GM12801 (cell line): ENCODE measurements at regions not wholly inside any gene's neighbourhood (a gene's known extent, or its start where the extent isn't known, plus 50 kb on each side); places are given as distances from the start of the nearest gene placed in this dataset.

Experiments used
- CTCF ChIP-seq: IDR thresholded peaks from one replicate; pipeline ENCODE4 v1.5.1; 2011; ENCODE audit warnings: control low read depth; ENCODE audit not compliant: insufficient read length; ENCODE audit errors: extremely low read depth

- TF ChIP-seq CTCF, result no peak
Measured at GRCh38 chr20:58137651-58138265, 90.7 kb downstream of the ANKRD60 start.

DNA sequence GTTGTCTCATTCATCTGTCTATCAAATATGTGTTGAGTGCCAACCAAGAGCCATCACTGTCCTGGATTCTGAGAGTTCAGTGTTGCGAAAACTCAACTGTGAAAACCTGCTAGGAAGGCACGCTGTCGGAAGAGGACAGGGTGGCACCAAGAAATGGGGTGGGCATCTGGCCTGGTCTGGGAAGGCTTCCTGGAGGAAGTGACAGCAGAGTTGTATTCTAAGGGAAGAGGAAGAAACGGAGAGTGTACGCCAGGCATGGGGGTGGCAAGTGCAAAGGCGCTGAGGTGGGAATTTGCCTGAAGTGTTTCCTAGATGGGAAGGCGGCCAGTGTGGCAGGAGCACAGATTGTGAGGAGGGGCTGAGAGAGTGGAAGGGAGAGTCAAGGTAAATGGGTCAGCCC lies 91.2 kb downstream of the ANKRD60 start:
- no peak for TF ChIP-seq CTCF

- no peak for TF ChIP-seq CTCF
Measured at GRCh38 chr20:58136149-58136484, 92.3 kb downstream of the ANKRD60 start.

GRCh38 chr20:58135441-58136148 lies 92.9 kb downstream of the ANKRD60 start:
- TF ChIP-seq CTCF, result no peak

DNA sequence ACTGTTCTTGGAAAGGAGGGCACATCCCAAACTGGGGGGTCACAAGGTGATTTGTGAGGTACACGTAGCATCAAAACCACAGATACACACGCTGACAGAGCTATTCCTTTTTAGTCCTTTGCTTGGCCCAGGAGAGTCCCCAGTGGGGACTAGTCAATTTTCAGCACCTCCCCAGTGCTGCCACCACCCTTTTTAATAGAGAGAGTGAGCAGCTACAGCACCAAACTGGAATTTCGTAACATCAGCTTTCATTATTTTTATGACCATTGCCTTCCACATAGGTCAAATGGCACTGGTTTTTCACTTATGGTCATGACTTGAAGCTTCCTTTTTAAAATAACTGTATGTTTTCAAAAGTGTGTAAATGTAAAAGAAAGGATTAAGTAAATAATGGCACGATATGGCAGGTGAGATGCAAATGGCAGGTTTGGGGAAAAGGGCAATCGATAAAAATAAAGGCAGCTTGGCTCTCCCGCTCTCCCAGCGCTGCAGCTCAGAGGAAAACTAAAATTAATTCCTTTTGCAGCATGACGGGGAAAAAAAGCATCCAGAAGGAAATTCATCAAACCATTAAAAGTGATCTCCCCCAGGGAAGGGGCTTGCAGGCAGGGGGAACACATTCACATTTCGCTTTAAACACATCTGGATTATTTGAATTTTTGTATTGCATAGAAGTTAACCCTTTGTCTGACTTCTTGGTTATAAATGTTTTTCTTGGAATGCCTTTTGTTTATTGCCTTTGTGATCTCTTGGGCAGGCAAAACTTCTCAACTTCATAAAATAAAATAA lies 95.2 kb downstream of the ANKRD60 start:
- no peak for TF ChIP-seq CTCF

DNA sequence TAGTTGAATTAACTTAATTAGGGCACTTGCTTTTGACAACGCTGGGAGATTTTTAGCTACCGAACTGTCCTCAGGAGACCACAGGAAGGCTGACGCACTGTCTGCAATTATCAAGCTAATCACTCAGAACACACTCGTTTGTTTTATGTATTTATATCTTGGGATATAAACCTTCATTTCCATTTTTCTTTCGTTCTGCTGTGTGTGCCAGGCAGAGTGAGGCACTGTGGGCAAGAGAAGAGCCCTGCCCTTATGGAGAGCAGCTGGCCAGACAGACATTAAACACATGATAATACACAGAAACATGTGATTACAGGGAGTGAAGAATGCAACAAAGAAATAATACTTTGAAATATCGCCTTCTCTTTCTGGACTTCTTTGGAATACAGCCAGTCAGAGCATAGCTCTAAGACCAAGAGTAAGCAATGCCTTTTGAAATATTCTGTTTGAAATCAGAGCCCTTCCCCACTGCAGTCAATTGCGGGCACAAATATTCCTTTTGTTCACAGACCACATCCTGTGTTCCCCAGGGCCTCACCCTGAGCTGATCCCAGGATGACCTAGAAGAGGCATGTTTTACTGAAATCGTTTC lies 96.8 kb downstream of the ANKRD60 start:
- no peak for TF ChIP-seq CTCF

GRCh38 chr20:58131151-58131550 lies 97.3 kb downstream of the ANKRD60 start:
- TF ChIP-seq CTCF, result no peak
